MV-4-11 (cell line): ENCODE measurements at regions not wholly inside any gene's neighbourhood (a gene's known extent, or its start where the extent isn't known, plus 50 kb on each side); places are given as distances from the start of the nearest gene placed in this dataset.

Experiments used
- DNase-seq: peaks from one replicate; lab custom pipeline; 2025; lab: John Stamatoyannopoulos, UW

DNA sequence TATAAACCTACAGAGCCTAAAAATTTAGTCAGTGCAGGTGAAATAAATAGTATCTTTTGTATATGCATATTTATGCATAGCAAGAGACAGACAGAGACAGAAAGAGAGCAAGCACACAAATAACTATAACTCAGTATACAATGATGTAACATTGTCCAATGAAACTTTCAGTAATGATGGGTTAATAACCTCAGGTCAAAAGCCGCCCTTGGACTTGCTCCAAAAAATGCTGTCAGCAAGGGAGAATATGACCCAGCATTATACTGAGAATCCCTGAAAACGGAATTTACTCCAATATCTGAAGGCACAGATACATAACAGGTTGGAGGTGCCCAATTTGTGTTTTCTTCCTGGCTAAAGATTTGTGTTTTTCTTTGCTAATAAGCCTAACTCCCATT is 590.6 kb upstream of the NOX3 start:
- no peak for DNase-seq

DNA sequence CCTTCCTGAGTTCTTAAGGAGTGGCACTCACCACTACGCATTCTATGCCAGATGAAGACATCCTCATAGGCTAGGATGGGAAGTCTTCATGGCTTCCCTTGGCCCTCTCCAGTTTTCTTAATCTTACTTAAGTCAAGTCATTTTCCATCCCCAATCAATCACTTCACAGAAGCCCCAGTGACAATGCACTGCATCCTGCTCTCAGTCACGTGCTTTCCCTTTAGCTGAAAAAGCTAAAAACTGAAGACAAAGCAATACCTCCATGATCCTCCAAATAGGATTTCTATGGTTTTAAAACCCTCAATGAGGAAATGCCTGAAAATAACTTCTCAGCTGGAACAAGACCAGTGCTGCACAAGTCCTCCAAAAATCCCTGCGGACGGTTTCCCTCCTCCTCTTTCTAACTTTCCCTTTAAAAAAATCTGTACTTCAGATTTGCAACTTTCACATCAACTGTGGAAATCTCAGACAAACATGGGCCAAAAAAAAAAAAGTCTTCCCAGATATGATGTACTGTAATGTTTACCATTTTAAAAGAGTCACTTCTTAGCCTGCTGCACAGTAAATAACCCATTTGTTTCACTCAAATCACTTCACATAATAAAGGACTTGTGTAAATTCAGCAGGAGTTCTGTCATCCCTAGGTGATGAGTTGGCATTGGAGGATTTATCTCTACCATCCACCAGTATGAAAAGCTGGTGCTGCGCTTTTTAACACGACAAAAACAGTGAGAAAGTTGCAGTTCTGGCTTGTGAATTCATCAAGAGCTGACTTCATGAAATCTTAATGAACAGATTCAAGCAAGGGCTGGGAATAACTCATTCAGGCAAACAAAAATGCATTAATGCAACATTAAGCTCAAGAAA is 590.0 kb upstream of the NOX3 start:
- DNase-seq, result no peak

DNA sequence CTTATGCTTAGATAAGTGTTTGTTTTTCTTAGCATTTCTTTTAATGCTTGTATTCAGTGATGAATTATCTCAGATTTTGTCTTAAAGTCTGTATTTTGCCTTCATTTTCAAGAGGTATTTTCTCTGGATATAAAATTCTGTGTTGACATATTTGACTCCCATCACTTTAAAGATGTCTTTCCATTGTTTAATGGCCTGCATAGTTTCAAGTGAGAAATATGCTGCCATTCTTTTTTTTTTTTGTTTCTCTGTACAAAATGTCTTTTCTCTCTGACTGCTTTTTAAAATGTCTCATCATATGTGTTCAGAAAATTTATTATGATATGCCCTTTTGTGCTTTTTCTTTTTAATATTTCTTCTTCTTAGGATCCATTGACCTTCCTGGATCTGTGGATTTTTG is 578.0 kb upstream of the NOX3 start:
- no peak for DNase-seq

DNA sequence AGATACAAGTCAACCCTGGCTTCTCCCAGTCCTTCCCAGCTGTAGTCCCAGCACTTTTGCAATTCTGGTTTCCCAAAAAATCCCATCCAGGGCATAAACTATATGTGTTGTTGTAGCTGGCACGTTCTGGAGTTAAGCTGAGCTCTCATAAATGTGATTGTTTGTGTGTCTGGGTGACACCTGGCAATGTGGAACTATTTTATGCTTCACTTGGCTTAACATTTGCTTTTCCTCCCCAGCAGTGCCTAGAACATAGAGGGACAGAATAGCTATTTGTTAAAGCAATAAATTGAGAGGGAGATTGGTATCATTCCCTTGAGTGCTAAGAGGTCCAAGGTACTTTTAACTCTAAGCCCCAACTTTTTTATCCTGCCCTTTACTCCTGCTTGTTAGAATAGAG is 575.9 kb upstream of the NOX3 start:
- DNase-seq, result no peak

DNA sequence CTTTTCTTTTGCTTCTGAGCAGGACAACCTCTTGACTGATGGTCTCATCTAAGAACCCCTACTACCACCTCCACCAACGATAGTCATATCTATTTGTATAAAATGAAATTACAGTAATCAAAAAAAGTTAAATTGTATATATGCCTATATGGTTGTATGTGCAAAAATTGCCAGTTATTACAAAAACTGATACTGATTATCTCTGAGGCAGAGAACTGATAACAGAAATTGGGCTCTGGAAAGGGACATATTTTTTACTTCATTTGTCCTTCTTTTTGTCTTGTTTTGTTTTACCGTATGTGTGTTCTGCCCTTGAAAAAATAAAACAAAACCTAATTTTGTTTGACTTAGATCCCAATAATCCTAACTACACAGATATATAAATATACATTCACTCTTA is 574.4 kb upstream of the NOX3 start:
- no peak for DNase-seq

DNA sequence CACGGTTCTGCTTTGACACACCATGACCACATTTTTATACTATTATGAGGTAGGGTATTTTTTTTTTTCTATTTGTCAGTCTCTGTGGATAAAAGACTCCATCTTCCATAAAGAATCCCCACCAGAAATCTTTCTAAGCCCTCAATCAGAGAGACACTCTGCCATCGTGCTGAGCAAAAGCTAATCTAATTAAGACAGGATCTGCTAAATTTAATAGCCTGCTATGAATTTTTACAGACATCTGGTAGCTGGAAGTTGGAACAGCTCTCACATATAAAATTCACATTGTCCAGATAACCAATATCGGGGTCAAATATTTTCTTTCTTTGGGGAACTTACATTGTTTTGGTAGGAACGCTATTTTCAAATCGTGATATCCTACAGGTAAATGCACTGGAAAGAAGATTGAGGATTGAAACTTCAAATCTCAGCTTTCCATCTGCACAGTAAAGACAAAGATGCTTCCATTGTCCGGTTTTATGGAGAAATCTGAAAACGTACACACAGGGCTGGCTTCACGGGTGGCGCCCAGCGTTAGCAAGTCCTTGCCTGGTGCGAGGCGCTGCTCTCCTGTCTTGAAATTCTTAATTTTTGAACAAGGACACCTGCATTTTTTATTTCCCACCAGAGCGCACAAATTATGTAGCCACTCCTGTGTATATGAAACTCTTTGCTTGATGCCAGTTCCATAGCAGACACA is 573.8 kb upstream of the NOX3 start:
- no peak for DNase-seq

DNA sequence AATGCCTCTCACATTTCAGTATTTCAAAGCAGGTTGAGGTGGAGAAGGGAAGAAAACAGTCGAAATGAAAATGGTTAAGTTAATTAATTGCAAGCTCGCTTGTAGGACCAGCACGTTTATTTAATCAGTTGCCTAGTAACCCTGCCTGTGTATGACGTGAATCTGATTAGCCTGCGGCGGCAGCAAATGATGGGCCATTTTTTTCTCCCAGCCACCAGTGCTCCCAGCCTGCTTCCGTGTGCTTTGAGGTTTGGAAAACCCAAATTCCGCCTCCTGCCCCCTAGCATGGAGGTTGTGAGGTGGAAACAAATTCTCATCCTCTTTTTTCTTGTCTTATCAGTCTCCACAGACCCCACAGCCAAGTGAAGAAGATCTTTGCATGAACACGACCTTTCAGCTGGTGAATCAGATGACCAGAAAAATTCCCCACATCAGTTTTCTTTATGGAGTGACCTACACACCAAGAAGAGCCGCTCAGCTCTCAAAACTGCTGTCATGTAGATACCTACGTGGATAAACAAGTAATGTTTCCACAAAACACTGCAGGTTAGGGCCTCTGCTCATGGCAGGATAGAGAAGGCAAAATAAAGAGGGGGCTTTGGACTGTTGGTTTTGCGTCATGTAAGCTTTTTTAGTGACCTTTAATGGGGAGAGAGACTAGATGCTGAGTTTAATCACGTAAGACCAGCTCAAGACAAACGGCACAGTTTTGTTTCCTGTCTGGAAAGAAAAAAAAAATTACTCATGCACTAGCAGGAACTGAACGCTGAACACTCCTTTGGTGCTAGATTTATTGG is 572.9 kb upstream of the NOX3 start:
- DNase-seq, result no peak

DNA sequence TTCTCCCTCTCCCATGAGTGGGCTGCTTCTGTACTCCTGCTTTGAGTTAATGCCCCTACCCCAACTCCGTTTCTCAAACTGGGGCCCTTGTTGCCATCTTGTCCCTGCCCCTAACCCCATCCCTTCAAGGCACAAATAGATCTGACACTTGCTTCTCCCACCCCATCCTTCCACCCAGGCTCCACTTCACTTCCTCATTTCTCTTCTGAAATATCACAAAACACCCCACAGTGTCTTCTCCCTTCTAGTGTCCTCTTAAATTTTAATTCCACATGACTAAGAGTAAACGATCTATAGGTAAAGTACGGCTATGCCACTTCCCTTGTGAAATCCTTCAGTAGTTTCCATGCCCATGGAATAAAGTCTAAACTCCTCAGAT is 571.6 kb upstream of the NOX3 start:
- no peak for DNase-seq

DNA sequence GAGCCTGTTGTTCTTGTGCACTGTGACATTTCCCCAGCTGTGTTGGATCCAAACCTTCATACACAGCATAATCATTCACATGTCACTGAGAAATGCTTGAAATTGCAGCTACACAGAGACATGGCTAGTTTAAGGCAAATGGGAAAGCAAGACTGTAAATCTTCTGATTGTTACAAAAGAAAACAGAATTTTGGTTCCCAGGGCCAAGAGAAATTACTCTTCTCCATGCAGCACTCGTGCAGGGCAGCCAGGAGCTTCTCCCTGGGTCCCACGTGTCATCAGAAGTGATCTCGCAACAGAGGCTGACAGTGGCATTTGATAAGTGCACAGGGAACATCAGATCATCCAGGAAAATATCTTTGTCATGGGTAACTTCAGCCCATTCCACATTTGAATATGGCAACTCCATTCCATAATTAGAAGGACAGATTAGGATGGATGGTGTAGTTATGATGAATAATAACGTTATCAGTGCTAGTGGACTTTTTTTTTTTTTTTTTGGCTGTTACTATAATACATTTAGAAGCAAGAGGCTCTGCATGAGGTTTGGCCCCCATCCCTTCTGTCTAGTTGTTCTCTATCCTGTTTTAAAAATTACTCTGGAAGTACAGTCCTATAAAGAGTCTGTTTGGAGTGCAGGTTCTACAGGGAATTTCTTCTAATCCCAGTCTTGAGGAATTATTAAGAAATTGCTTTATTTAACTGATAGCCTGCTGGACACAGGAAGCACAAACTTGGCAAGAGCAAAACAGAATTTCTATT is 571.0 kb upstream of the NOX3 start:
- DNase-seq, result no peak

DNA sequence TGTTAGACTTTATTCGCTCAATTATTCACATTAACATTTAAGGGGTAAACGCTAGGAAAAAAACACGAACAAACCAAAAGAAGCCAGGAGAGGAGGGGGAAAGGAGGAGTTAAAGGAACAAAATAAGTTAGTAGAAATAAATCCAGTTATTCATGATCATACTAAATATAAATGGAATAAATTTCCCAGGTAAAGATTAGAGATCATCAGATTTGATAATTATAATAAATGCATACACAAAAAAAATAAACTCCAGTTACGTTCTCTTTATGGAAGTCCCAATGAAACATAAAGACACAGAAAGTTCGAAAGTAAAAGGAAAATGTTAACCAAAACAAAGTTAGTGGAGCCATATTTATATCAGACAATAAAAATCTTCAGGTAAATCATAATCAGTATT is 568.7 kb upstream of the NOX3 start:
- DNase-seq, result no peak

DNA sequence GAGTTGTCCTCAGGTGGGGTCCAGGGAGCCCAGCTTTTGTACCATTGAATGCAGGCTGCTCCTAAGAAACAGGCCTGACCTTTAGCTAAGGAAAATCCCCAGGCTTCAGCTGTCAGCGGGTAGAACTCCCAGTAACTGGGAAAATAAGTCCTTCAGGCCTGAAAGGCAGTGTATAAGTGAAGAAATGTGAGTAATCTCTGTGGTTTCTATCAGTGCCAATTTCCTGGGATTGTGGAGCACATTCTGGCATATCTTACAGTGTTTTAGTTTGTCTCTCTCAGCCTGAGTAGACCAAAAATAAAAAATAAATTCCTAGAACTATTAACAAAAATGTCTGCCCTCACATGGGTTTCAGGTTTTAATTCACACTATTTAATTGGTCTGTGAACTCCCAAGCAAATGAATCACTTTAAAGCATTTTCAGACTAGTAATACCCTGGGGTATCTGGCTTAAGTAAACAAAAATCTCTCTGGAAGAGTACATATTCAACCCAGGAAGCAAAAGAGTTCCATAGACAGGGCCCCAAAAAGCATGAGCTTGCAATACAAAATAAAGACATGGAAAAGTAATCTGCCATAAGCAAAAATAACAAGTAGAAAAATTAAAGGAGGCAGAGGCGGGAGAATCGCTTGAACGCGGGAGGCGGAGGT is 566.2 kb upstream of the NOX3 start:
- no peak for DNase-seq

DNA sequence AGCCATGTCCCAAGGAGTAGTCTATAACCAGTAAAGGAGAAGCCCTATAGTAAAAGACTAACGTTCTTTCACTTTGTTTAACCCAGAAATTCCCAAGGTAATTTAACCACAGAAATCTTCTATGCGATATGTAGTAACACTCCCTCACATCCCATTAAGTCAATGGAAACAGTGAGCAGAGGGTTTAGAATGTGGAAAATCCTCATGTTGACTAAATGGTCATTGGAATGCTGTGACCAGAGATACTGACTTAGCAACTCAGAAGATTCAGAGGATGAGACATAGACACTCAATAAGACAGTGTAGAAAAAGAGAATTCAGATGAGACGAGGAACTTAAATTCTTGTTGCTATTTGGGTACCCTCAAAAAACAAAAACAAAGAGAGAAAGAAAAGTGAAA is 562.2 kb upstream of the NOX3 start:
- DNase-seq, result no peak

DNA sequence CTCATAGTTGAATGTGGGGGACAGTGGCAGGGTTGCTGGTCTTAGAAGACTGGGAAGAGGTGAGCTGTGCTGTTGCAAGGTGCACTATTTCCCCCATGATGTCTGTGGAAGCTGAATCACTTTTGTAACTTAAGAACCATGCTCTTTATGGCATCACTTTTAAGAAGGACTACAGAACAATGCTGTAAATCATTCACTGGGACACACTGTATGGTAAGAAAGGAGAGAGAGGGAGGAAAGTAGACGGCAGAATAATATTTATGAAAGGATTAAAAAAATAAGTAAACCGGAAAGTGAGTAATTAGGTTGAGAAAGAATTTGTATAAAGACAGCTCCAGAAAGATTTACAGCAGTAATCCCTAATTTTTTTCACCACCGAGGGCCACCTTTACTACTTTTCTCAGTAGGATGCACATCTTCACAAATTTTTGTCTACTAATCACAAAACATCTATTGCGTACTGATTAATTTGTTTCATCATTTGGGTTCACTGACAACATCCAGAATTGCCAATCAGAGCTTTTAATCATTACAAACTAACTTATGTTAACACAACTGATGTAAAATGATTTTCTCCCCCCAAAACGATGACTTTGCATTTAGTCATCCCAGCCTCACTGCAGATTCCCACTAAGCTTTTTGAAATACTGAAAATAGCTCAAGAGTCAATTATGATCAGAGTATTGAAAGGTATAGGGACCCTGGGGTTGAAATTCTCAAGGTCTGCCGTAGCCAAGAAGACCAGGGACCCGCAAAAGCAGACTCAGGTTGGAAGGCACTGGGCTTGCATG is 560.7 kb upstream of the NOX3 start:
- DNase-seq, result no peak

DNA sequence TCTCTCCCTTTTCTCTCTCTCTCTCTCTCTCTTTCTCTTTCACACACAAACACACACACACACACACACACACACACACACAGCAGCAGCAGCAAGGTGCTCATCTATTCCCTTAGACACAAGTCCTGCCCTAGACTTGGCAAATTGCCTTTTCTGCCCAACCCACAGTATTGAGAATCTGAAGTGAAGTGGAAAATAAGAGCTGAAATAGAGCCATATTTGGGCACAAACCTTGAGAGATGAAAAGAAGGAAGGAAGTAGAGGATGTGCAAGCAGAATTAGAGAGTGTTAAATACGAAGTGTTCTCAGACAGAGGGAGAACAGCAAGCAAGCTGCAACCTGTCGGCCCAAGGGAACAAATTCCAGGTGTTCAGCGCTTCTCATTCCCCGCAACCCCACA is 557.5 kb upstream of the NOX3 start:
- DNase-seq, result no peak

DNA sequence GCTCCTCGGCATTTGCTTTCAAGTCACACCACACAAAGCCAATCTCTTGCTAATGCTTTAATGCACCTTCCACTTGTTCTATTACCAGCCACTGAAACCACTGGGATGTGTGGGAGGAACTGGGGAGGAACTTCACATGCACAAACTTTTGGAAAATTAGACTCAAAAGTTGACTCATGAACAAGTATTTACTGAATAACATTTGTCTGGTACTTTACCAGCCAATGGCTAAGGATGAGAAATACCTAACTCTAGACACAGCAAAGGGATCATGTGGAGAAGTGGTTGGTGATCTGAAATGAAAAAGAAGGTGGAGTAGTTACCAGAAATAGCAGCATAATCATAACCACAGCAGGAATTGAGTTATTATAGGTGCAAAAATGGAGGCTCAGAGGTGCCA is 554.0 kb upstream of the NOX3 start:
- DNase-seq, result no peak

DNA sequence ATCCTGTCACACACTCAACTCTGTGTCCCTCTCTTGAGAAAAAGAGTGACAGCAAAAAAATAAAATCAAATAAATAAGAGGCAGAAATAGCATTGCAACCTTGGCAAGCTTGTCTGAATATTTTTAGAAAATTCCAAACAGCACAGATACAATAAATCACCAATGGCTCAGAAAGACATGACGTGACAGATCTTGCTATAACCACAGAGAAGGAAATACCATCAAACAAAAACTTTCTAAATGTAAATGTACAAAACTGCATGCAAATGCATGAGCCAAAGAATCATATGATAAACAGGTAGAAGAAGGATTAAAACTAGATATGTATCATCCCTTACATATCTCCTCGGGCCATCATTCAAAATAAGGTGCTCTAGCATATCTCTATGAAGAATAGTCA is 549.2 kb upstream of the NOX3 start:
- no peak for DNase-seq

DNA sequence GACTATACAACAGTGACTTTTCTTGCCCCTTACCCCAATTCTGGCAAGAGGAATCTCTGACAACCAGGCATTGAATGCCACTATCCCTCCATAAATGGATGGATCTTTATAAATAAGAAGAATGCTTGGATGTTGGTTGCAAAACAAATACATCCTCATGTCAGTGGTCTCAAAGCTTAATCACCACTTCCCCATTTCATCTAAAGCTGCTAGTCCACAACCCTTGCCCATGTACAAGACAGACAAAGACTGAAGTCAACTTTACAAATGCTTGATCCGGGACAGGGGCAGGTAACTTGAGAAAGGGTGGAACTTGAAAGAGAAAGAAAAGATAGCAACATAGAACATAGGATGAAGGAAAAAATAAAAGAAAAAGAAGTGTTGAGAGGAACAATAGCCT is 540.5 kb upstream of the NOX3 start:
- no peak for DNase-seq

DNA sequence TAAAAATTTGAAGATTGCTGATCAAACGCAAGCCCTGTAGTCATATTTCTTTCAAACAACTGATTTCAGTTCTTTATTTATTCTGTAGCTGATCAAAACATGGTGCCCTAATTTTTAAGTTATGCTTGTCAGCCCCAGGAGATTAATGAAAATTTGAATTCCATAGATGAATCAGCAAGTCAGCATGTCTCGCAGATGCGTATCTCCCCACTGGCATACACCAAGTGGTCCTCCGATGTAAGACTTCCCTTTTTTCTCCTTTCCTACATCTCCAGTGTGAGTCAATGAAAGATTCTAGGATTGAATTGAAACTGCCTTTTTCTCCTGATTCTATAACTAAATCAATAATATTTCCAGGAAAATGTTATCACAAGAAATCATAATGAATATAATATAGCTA is 539.6 kb upstream of the NOX3 start:
- no peak for DNase-seq

DNA sequence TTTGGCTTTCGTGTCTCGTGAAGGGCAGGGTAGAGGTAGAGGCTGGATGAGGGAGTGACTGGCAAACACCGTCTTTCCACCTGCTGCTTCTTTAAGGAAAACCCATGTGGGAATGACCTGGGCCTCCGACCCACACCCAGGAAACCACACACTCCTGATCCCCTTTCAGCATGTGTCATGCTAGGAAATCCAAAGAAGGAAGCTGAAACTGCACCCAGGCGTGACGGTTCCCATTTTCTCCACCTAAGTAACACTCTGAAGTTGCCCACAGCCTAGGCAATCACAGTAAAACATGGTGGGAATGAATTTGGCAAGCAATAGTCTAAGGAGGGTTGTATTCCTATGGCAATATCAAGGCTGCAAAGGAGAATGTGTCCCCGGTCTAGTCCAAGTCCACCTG is 538.4 kb upstream of the NOX3 start:
- DNase-seq, result no peak

DNA sequence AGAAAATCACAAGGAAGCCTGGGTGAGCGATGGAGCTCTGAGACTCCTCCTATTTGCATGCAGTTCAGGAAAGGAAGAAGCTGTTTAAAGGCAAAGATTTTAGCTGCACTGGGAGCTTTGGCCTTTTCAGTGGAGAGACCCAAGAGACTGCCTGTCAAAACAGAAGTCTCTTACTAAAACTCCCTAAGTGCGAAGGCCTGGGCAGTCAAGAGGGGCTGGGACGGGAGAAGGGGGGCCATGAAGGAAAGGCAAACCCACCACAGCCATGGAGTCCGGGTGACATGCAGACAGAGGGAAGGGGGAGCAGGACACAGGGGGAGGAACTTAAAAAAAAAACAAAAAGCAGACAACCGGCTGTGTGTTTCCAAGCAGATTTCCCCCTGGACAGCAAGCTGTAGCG is 537.6 kb upstream of the NOX3 start:
- no peak for DNase-seq

DNA sequence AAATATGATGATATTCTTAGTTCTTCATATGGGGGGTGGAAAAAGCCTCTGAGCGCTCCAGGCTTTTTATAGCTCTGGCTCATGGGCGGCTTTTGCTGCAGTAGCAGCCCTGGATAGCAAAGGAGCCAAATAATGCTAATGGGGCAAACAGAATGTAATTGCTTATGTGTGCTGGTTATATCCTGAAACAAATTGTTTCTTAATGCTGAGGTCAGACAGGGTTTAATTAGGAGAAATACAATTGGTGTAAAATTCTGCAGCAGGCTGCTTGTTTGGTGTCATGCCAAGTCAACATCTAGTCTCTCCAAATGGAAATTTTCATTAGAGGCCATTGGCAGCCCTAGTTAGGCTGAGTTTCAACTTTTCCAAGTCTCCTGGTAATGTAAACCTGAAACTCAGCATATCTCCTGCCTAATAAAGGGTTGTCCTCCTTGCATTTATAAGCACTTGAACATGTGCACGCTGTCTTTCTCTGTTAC is 530.1 kb upstream of the NOX3 start:
- DNase-seq, result no peak
